ENCODE measurements at regions not wholly inside any gene's neighbourhood (a gene's known extent, or its start where the extent isn't known, plus 50 kb on each side); places are given as distances from the start of the nearest gene placed in this dataset.

DNA sequence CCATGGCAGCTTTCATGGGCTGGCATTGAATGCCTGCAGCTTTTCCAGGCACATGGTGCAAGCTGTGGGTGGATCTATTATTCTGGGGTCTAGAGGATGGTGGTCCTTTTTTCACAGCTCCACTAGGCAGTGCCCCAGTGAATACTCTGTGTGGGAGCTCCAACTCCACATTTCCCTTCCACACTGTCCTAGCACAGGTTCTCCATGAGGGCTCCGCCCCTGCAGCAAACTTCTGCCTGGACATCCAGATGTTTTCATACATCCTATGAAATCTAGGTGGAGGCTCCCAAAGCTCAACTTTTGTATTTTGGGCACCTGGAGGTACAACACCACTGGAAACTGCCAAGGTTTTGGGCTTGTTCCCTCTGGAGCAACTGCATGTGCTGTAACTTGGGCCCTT, 450.6 kb downstream of the LMO7 start:
- TF ChIP-seq, protein P1, sequence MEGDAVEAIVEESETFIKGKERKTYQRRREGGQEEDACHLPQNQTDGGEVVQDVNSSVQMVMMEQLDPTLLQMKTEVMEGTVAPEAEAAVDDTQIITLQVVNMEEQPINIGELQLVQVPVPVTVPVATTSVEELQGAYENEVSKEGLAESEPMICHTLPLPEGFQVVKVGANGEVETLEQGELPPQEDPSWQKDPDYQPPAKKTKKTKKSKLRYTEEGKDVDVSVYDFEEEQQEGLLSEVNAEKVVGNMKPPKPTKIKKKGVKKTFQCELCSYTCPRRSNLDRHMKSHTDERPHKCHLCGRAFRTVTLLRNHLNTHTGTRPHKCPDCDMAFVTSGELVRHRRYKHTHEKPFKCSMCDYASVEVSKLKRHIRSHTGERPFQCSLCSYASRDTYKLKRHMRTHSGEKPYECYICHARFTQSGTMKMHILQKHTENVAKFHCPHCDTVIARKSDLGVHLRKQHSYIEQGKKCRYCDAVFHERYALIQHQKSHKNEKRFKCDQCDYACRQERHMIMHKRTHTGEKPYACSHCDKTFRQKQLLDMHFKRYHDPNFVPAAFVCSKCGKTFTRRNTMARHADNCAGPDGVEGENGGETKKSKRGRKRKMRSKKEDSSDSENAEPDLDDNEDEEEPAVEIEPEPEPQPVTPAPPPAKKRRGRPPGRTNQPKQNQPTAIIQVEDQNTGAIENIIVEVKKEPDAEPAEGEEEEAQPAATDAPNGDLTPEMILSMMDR (IDR thresholded peaks at IDR 0.05; ENCODE audit: insufficient read depth, low read length): no peak
- no peak for TF ChIP-seq GABPA (IDR thresholded peaks at IDR 0.05; ENCODE audit: low read depth)
- no peak for TF ChIP-seq POLR2AphosphoS5 (IDR thresholded peaks at IDR 0.05; ENCODE audit: low read depth)
